Vagina (tissue), 2 donors: ENCODE measurements at regions not wholly inside any gene's neighbourhood (a gene's known extent, or its start where the extent isn't known, plus 50 kb on each side); places are given as distances from the start of the nearest gene placed in this dataset.

ENCODE experiments used
- DNase-seq, 2 donors: peaks; one replicate each; pipeline ENCODE4 v3.0.0-alpha.2; 2017; ENCODE audit errors: extremely low spot score in 2 of 2
- H3K27ac ChIP-seq: fragments of 200-600 bp; sonication (generic); one replicate; pipeline ENCODE4 v1.5.1; 2019
- H3K27me3 ChIP-seq: fragments of 200-600 bp; sonication (generic); one replicate; pipeline ENCODE4 v1.5.1; 2019
- H3K36me3 ChIP-seq, 2 donors: fragments of 200-600 bp; sonication (generic); one replicate each; pipeline ENCODE4 v1.5.1; 2017 to 2019
- H3K4me1 ChIP-seq: fragments of 200-600 bp; sonication (generic); one replicate; pipeline ENCODE4 v1.5.1; 2019
- H3K4me3 ChIP-seq, 2 donors: fragments of 200-600 bp; sonication (generic); 1 replicate in 1 of 2; 2 replicates in 1 of 2; pipeline ENCODE4 v1.5.1; 2016 to 2019
- H3K9me3 ChIP-seq: fragments of 200-600 bp; sonication (generic); one replicate; pipeline ENCODE4 v1.5.1; 2019
- CTCF ChIP-seq, 3 experiments: fragments of 450-650 bp in 2 of 3; fragments of 200-600 bp in 1 of 3; sonication (generic) in 1 of 3; IDR thresholded peaks; one replicate each; pipeline ENCODE4 v1.5.1; 2017 to 2019; ENCODE audit warnings: antibody characterized with exemption in 3 of 3, mild to moderate bottlenecking in 2 of 3, moderate library complexity in 2 of 3
- POLR2A ChIP-seq, 2 donors: fragments of 450-650 bp; IDR thresholded peaks; one replicate each; pipeline ENCODE4 v1.6.1; 2017; ENCODE audit warnings: antibody characterized with exemption in 2 of 2, mild to moderate bottlenecking in 2 of 2, moderate library complexity in 2 of 2
- POLR2AphosphoS5 ChIP-seq, 2 donors: sonication (generic); formaldehyde crosslinking; IDR thresholded peaks; one replicate each; pipeline ENCODE4 v1.9.0; 2017; ENCODE audit warnings: antibody characterized with exemption in 2 of 2, mild to moderate bottlenecking in 2 of 2, low read depth in 1 of 2; ENCODE audit not compliant: insufficient read depth in 1 of 2
- intact Hi-C: fragments of 100-400 bp; cut with DNase I; formaldehyde crosslinking; loops from one replicate; pipeline ENCODE4 v1.15.1; 2023

GRCh38 chr5:68440651-68441050, 225.1 kb downstream of the PIK3R1 start:
- H3K27ac ChIP-seq, result peak overlapping the region; percentile 25
- peak in 1 of 2 donors; percentile 16 for DNase-seq
- intact Hi-C loops, result no loop called here
- no peaks in the 10 kb centered on the region for H3K36me3 ChIP-seq
- H3K4me3 ChIP-seq, result no peak overlapping the region
- H3K9me3 ChIP-seq, result no peaks in the 10 kb centered on the region
- no peaks in the 10 kb centered on the region for H3K27me3 ChIP-seq
- H3K4me1 ChIP-seq, result peaks cover 14% of the 10 kb centered on the region
- no peak for TF ChIP-seq CTCF (IDR thresholded peaks at IDR 0.05)
- TF ChIP-seq POLR2AphosphoS5 (IDR thresholded peaks at IDR 0.05; ENCODE audit: insufficient read depth in 1 of 2, low read depth in 1 of 2), result no peak
- TF ChIP-seq POLR2A (IDR thresholded peaks at IDR 0.05), result no peak

- H3K9me3 ChIP-seq, result no peaks in the 10 kb centered on the region
- TF ChIP-seq CTCF (IDR thresholded peaks at IDR 0.05) (no peak), POLR2AphosphoS5 (IDR thresholded peaks at IDR 0.05; ENCODE audit: insufficient read depth in 1 of 2, low read depth in 1 of 2) (no peak), POLR2A (IDR thresholded peaks at IDR 0.05) (no peak)
- peak in 1 of 2 donors; percentile 60 for DNase-seq
- peaks cover 14% of the 10 kb centered on the region for H3K4me1 ChIP-seq
- intact Hi-C loops, result no loop called here
- no peak overlapping the region for H3K4me3 ChIP-seq
- no peaks in the 10 kb centered on the region for H3K36me3 ChIP-seq
- peak overlapping the region; percentile 25 for H3K27ac ChIP-seq
- H3K27me3 ChIP-seq, result no peaks in the 10 kb centered on the region
These were observed 225.9 kb downstream of the PIK3R1 start for GRCh38 chr5:68441309-68442073.

- intact Hi-C loops, result no loop called here
- TF ChIP-seq CTCF (IDR thresholded peaks at IDR 0.05) (no peak), POLR2A (IDR thresholded peaks at IDR 0.05) (no peak), POLR2AphosphoS5 (IDR thresholded peaks at IDR 0.05; ENCODE audit: insufficient read depth in 1 of 2, low read depth in 1 of 2) (no peak)
These were observed 227.5 kb downstream of the PIK3R1 start for GRCh38 chr5:68443091-68443490.

GRCh38 chr5:68444048-68444447, 228.5 kb downstream of the PIK3R1 start:
- H3K27me3 ChIP-seq, result no peaks in the 10 kb centered on the region
- H3K4me1 ChIP-seq, result peaks cover 16% of the 10 kb centered on the region
- H3K36me3 ChIP-seq, result no peaks in the 10 kb centered on the region
- DNase-seq, result no peak
- intact Hi-C loops, result no loop called here
- H3K9me3 ChIP-seq, result no peaks in the 10 kb centered on the region
- no peak overlapping the region for H3K4me3 ChIP-seq
- H3K27ac ChIP-seq, result no peak overlapping the region
- no peak for TF ChIP-seq CTCF (IDR thresholded peaks at IDR 0.05)
- no peak for TF ChIP-seq POLR2A (IDR thresholded peaks at IDR 0.05)
- TF ChIP-seq POLR2AphosphoS5 (IDR thresholded peaks at IDR 0.05; ENCODE audit: insufficient read depth in 1 of 2, low read depth in 1 of 2), result no peak

More at GRCh38 chr5:68443091-68443490, 227.5 kb downstream of the PIK3R1 start:
- Histone ChIP-seq H3K4me3 (no peak overlapping the region), H3K4me1 (peaks cover 14% of the 10 kb centered on the region), H3K9me3 (no peaks in the 10 kb centered on the region), H3K27ac (no peak overlapping the region), H3K36me3 (no peaks in the 10 kb centered on the region), H3K27me3 (no peaks in the 10 kb centered on the region)
- no peak for DNase-seq

GRCh38 chr5:68444833-68445232, 229.3 kb downstream of the PIK3R1 start:
- no peaks in the 10 kb centered on the region for H3K36me3 ChIP-seq
- no peaks in the 10 kb centered on the region for H3K9me3 ChIP-seq
- no peaks in the 10 kb centered on the region for H3K27me3 ChIP-seq
- no peak overlapping the region for H3K4me3 ChIP-seq
- DNase-seq, result no peak
- TF ChIP-seq POLR2A (IDR thresholded peaks at IDR 0.05) (no peak), POLR2AphosphoS5 (IDR thresholded peaks at IDR 0.05; ENCODE audit: insufficient read depth in 1 of 2, low read depth in 1 of 2) (no peak), CTCF (IDR thresholded peaks at IDR 0.05) (no peak)
- peaks cover 24% of the 10 kb centered on the region for H3K4me1 ChIP-seq
- H3K27ac ChIP-seq, result no peak overlapping the region
- intact Hi-C loops, result no loop called here
